Transverse colon (tissue), 4 donors: ENCODE measurements at regions not wholly inside any gene's neighbourhood (a gene's known extent, or its start where the extent isn't known, plus 50 kb on each side); places are given as distances from the start of the nearest gene placed in this dataset.

ENCODE experiments used
- DNase-seq: peaks from one replicate; pipeline ENCODE4 v3.0.0-alpha.2; 2019
- H3K27ac ChIP-seq, 4 donors: fragments of 200-600 bp; sonication (generic); 2 replicates each; pipeline ENCODE4 v1.5.1; 2016 to 2018; ENCODE audit warnings: inconsistent platforms in 4 of 4
- H3K27me3 ChIP-seq: fragments of 200-600 bp; sonication (generic); 2 replicates; pipeline ENCODE4 v1.5.1; 2017; ENCODE audit warnings: inconsistent platforms
- H3K36me3 ChIP-seq, 4 donors: fragments of 200-600 bp; sonication (generic); 2 replicates each; pipeline ENCODE4 v1.5.1; 2017 to 2019; ENCODE audit warnings: inconsistent platforms in 4 of 4
- H3K4me1 ChIP-seq, 4 donors: fragments of 200-600 bp; sonication (generic); 2 replicates each; pipeline ENCODE4 v1.5.1; 2017 to 2020; ENCODE audit warnings: inconsistent platforms in 4 of 4
- H3K4me3 ChIP-seq, 4 donors: fragments of 200-600 bp; sonication (generic); 1 replicate in 1 of 4; 2 replicates in 3 of 4; pipeline versions ENCODE4 v1.5.1 to v1.6.1; 2017 to 2019; ENCODE audit warnings: inconsistent platforms in 4 of 4
- H3K9me3 ChIP-seq, 2 donors: fragments of 200-600 bp; sonication (generic); 2 replicates each; pipeline ENCODE4 v1.5.1; 2017 to 2019; ENCODE audit warnings: inconsistent platforms in 2 of 2
- CTCF ChIP-seq, 5 experiments: fragments of 200-600 bp in 3 of 5; fragments of 450-650 bp in 2 of 5; sonication (generic) in 3 of 5; IDR thresholded peaks; 1 replicate in 2 of 5; 2 replicates in 3 of 5; pipeline ENCODE4 v1.5.1; 2016 to 2017; ENCODE audit warnings: antibody characterized with exemption in 5 of 5, inconsistent platforms in 3 of 5, mild to moderate bottlenecking in 2 of 5, moderate library complexity in 1 of 5
- EP300 ChIP-seq: sonication (generic); formaldehyde crosslinking; IDR thresholded peaks from one replicate; pipeline ENCODE4 v1.6.1; 2017; ENCODE audit warnings: antibody characterized with exemption, low read depth
- POLR2A ChIP-seq: fragments of 450-650 bp; IDR thresholded peaks from one replicate; pipeline ENCODE4 v1.6.1; 2016; ENCODE audit warnings: antibody characterized with exemption, mild to moderate bottlenecking, moderate library complexity
- POLR2AphosphoS5 ChIP-seq, 3 donors: sonication (generic); formaldehyde crosslinking; IDR thresholded peaks; one replicate each; pipeline ENCODE4 v1.6.1; 2016; ENCODE audit warnings: antibody characterized with exemption in 3 of 3
- WGBS, 2 donors: methylation state at CpG; one replicate each; pipeline ENCODE4 v1.1.5; 2018; ENCODE audit warnings: low coverage in 1 of 2; 5-methylcytosine and 5-hydroxymethylcytosine counted together
- in situ Hi-C, 4 donors: fragments of 200-750 bp; cut with MboI; loops; one replicate each; pipeline versions ENCODE4 v1.15.0 to v1.15.1; 2017; ENCODE audit warnings: low sequenced_read_pairs in 3 of 4, low pct_ligation_motif_present in 1 of 4, low pct_unique_long_range_greater_than_20kb in 1 of 4
- intact Hi-C: fragments of 100-400 bp; cut with DNase I; formaldehyde crosslinking; loops from one replicate; pipeline ENCODE4 v1.15.1; 2023; ENCODE audit warnings: low total_unique reads

- Histone ChIP-seq H3K36me3 (no peaks in the 10 kb centered on the region), H3K4me1 (no peaks in the 10 kb centered on the region), H3K4me3 (no peak overlapping the region), H3K27ac (no peak overlapping the region), H3K9me3 (no peaks in the 10 kb centered on the region), H3K27me3 (no peaks in the 10 kb centered on the region)
- DNase-seq = no peak
- no peak for TF ChIP-seq POLR2AphosphoS5 (IDR thresholded peaks at IDR 0.05)
- TF ChIP-seq CTCF (IDR thresholded peaks at IDR 0.05) = no peak
- TF ChIP-seq POLR2A = no peak
- TF ChIP-seq EP300 = no peak
- intact Hi-C loops (no loop called here), in situ Hi-C loops (no loop called here)
Observed at GRCh38 chr4:33453436-33453835, 2733.3 kb downstream of the PCDH7 start.

DNA sequence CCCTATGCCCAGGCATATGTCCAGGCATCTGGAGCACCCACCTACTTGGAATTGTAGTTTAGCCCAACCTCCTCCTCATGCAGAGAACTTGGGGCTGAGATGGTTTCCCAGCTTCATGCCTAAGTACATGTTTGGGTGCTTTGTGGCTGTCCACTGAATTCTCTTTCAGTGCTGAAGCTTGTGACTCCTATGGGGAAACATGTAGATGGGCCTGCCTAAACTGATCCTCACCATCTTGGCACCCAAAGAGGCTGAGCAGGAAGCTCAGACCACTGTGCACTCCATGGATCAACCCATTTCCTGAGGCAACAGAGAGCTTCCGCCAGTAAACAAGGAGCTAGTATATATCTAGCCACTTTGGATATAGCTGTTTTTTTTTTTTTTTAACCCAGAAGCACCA is 2733.7 kb downstream of the PCDH7 start:
- Histone ChIP-seq H3K27ac (no peak overlapping the region), H3K9me3 (no peaks in the 10 kb centered on the region), H3K4me1 (no peaks in the 10 kb centered on the region), H3K27me3 (no peaks in the 10 kb centered on the region), H3K36me3 (no peaks in the 10 kb centered on the region), H3K4me3 (no peak overlapping the region)
- intact Hi-C loops (no loop called here), in situ Hi-C loops (no loop called here)
- DNase-seq = no peak
- no peak for TF ChIP-seq CTCF (IDR thresholded peaks at IDR 0.05)
- TF ChIP-seq POLR2AphosphoS5 (IDR thresholded peaks at IDR 0.05) = no peak
- no peak for TF ChIP-seq POLR2A
- TF ChIP-seq EP300 = no peak
- 88% methylated on average over 1 of the region's 1 CpG; no CpG with 5 or more reads in 1 of the 2 donors for WGBS, 2 donors

GRCh38 chr4:33465565-33465964 is 2745.4 kb downstream of the PCDH7 start:
- intact Hi-C loops (no loop called here), in situ Hi-C loops (no loop called here)
- no peaks in the 10 kb centered on the region for H3K27me3 ChIP-seq
- no peak for TF ChIP-seq POLR2AphosphoS5 (IDR thresholded peaks at IDR 0.05)
- no peak for TF ChIP-seq CTCF (IDR thresholded peaks at IDR 0.05)
- TF ChIP-seq POLR2A = no peak
- no peak overlapping the region for H3K4me3 ChIP-seq
- H3K36me3 ChIP-seq = no peaks in the 10 kb centered on the region
- no peak overlapping the region for H3K27ac ChIP-seq
- H3K9me3 ChIP-seq = no peaks in the 10 kb centered on the region
- DNase-seq = no peak
- H3K4me1 ChIP-seq = no peaks in the 10 kb centered on the region

DNA sequence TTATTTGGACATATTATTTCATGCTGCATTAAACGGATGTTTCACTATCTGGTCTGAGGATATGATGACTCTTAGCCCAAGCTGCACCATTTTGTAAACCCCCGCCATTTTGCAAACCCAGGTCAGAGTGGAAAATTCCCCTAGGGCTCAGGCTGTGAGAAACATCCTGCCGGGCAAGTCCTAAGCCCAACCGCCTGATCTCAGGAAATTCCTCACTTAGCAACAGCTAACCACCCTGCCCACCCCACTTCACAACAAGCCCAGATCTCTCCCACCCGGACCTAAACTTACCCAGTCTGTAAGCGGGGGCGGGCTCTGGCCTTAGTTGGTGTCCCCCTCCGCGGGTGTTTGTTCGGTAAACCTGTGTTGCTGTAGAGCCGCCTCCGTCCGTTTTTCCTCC is 2747.1 kb downstream of the PCDH7 start:
- Histone ChIP-seq H3K9me3 (no peaks in the 10 kb centered on the region), H3K36me3 (no peaks in the 10 kb centered on the region), H3K27me3 (no peaks in the 10 kb centered on the region), H3K4me1 (no peaks in the 10 kb centered on the region), H3K4me3 (no peak overlapping the region), H3K27ac (no peak overlapping the region)
- in situ Hi-C loops (no loop called here), intact Hi-C loops (no loop called here)
- TF ChIP-seq CTCF (IDR thresholded peaks at IDR 0.05) (no peak), EP300 (no peak), POLR2A (no peak), POLR2AphosphoS5 (IDR thresholded peaks at IDR 0.05) (no peak)
- no peak for DNase-seq
- 63 to 91% methylated on average over 2 to 13 of the region's 13 CpGs for WGBS, 2 donors
